ENCODE measurements at regions not wholly inside any gene's neighbourhood (a gene's known extent, or its start where the extent isn't known, plus 50 kb on each side); places are given as distances from the start of the nearest gene placed in this dataset.

GRCh38 chr2:48824116-48824515, 68.6 kb upstream of the LHCGR start:
- H3K4me3 ChIP-seq (ENCODE audit: low read depth, low read length): no peak overlapping the region
- TF ChIP-seq CTCF (conservative IDR thresholded peaks at IDR 0.05; ENCODE audit: low read depth, low read length): no peak
- DNase-seq (ENCODE audit: low read depth): no peak

GRCh38 chr2:48819206-48819735, 63.7 kb upstream of the LHCGR start:
- no peak for DNase-seq (ENCODE audit: low read depth)
- TF ChIP-seq CTCF (conservative IDR thresholded peaks at IDR 0.05; ENCODE audit: low read depth, low read length): no peak
- H3K4me3 ChIP-seq (ENCODE audit: low read depth, low read length): no peak overlapping the region

GRCh38 chr2:48817355-48817754, 61.8 kb upstream of the LHCGR start:
- DNase-seq (ENCODE audit: low read depth): no peak
- no peak overlapping the region for H3K4me3 ChIP-seq (ENCODE audit: low read depth, low read length)
- no peak for TF ChIP-seq CTCF (conservative IDR thresholded peaks at IDR 0.05; ENCODE audit: low read depth, low read length)

GRCh38 chr2:48812416-48812815, 56.9 kb upstream of the LHCGR start:
- TF ChIP-seq CTCF (conservative IDR thresholded peaks at IDR 0.05; ENCODE audit: low read depth, low read length): no peak
- no peak for DNase-seq (ENCODE audit: low read depth)
- H3K4me3 ChIP-seq (ENCODE audit: low read depth, low read length): no peak overlapping the region

GRCh38 chr2:48808311-48808710, 52.8 kb upstream of the LHCGR start:
- no peak for TF ChIP-seq CTCF (conservative IDR thresholded peaks at IDR 0.05; ENCODE audit: low read depth, low read length)
- DNase-seq (ENCODE audit: low read depth): no peak
- no peak overlapping the region for H3K4me3 ChIP-seq (ENCODE audit: low read depth, low read length)

Measured in epithelial cell of proximal tubule (primary cell).